GM23248 (cell line): ENCODE measurements at regions not wholly inside any gene's neighbourhood (a gene's known extent, or its start where the extent isn't known, plus 50 kb on each side); places are given as distances from the start of the nearest gene placed in this dataset.

ENCODE experiments used
- EZH2 ChIP-seq: fragments of 200-600 bp; sonication (generic); IDR thresholded peaks from 2 replicates; pipeline ENCODE4 v1.6.1; 2018; ENCODE audit warnings: antibody characterized with exemption, mild to moderate bottlenecking; ENCODE audit not compliant: insufficient read depth, poor library complexity, severe bottlenecking
- EZH2phosphoT487 ChIP-seq: fragments of 200-600 bp; sonication (generic); IDR thresholded peaks from 2 replicates; pipeline ENCODE4 v1.6.1; 2018; ENCODE audit warnings: antibody characterized with exemption, moderate library complexity, mild to moderate bottlenecking, low read depth; ENCODE audit not compliant: insufficient read depth

GRCh38 chr12:74914378-74914777 is 295.3 kb downstream of the KCNC2 start:
- no peak for TF ChIP-seq EZH2phosphoT487
- TF ChIP-seq EZH2 = no peak
